ENCODE measurements at regions not wholly inside any gene's neighbourhood (a gene's known extent, or its start where the extent isn't known, plus 50 kb on each side); places are given as distances from the start of the nearest gene placed in this dataset.

DNA sequence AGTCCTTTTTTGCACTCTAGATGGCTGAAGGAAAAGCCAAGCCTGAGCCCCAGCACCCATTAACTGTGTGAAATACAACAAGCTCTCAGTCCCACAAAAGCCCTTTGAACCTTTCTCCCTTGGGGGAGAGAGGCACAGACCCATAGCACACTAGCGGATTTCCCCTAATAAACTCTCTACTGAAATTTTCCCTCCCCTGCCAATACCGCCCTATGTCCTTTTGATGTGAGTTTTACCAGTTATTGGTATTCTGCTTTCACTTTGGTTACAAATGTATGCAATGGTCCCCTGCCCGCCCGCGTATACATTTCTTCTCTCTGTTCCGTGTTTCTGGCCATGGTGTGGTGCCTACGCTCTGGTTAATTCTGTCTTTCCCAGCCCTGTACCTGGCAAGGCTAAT is 54.0 kb upstream of the MYO16 start:
- H3K36me3 ChIP-seq (replicated peaks; ENCODE audit: insufficient read depth, low read length): no peaks in the 10 kb centered on the region
- H3K4me3 ChIP-seq (ENCODE audit: low read length): no peak overlapping the region
- TF ChIP-seq EZH2phosphoT487 (IDR thresholded peaks at IDR 0.05; ENCODE audit: low read length) (no peak), EZH2 (optimal IDR thresholded peaks at IDR 0.05; ENCODE audit: low read depth, low read length) (no peak)
- TF ChIP-seq, protein P1, sequence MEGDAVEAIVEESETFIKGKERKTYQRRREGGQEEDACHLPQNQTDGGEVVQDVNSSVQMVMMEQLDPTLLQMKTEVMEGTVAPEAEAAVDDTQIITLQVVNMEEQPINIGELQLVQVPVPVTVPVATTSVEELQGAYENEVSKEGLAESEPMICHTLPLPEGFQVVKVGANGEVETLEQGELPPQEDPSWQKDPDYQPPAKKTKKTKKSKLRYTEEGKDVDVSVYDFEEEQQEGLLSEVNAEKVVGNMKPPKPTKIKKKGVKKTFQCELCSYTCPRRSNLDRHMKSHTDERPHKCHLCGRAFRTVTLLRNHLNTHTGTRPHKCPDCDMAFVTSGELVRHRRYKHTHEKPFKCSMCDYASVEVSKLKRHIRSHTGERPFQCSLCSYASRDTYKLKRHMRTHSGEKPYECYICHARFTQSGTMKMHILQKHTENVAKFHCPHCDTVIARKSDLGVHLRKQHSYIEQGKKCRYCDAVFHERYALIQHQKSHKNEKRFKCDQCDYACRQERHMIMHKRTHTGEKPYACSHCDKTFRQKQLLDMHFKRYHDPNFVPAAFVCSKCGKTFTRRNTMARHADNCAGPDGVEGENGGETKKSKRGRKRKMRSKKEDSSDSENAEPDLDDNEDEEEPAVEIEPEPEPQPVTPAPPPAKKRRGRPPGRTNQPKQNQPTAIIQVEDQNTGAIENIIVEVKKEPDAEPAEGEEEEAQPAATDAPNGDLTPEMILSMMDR (IDR thresholded peaks at IDR 0.05; ENCODE audit: low read length): no peak
- no peaks in the 10 kb centered on the region for H3K9me2 ChIP-seq (replicated peaks; ENCODE audit: insufficient read depth, low read length)
- no peak for DNase-seq
- no peaks in the 10 kb centered on the region for H4K20me1 ChIP-seq (ENCODE audit: insufficient read depth, low read length)
- no peaks in the 10 kb centered on the region for H3K9me3 ChIP-seq (replicated peaks; ENCODE audit: insufficient read depth, low read length)
- no peaks in the 10 kb centered on the region for H3K4me1 ChIP-seq (ENCODE audit: low read length)
- H3K27me3 ChIP-seq (replicated peaks; ENCODE audit: insufficient read depth, low read length): no peaks in the 10 kb centered on the region
- no peaks in the 10 kb centered on the region for H3K79me2 ChIP-seq (ENCODE audit: low read length)
- no peaks in the 10 kb centered on the region for H3F3A ChIP-seq (ENCODE audit: insufficient read depth, low read length)
- H3K4me2 ChIP-seq (ENCODE audit: low read depth, low read length): no peak overlapping the region
- no peak overlapping the region for H3K9ac ChIP-seq (ENCODE audit: low read length)
- no peak overlapping the region for H2AFZ ChIP-seq (ENCODE audit: low read length)
- H3K27ac ChIP-seq (ENCODE audit: low read length): no peak overlapping the region

Data from MM.1S (cell line).